NOMO-1 (cell line): ENCODE measurements at regions not wholly inside any gene's neighbourhood (a gene's known extent, or its start where the extent isn't known, plus 50 kb on each side); places are given as distances from the start of the nearest gene placed in this dataset.
"Not testable (repeated sequence)": the region's sequence is repeated elsewhere in the genome, so short reads cannot be mapped to it uniquely, and the experiment has no call there.

ENCODE experiments used
- DNase-seq, 2 experiments: peaks; one replicate each; lab custom pipeline; 2025; ENCODE audit not compliant: unreplicated experiment in 2 of 2; lab: John Stamatoyannopoulos, UW

GRCh38 chr2:111250448-111251030 is 129.8 kb downstream of the BCL2L11 start:
- no peak for DNase-seq

- DNase-seq, result no peak
These were observed 131.0 kb downstream of the BCL2L11 start for GRCh38 chr2:111251711-111252110.

GRCh38 chr2:111252436-111252835 is 131.7 kb downstream of the BCL2L11 start:
- no peak for DNase-seq

- not testable (repeated sequence) for DNase-seq
These were observed 134.2 kb downstream of the BCL2L11 start for GRCh38 chr2:111254916-111255315.

GRCh38 chr2:111256628-111257027 is 135.9 kb downstream of the BCL2L11 start:
- not testable (repeated sequence) for DNase-seq

- DNase-seq, result not testable (repeated sequence)
These were observed 136.9 kb downstream of the BCL2L11 start for GRCh38 chr2:111257607-111258006.

- DNase-seq, result not testable (repeated sequence)
These were observed 137.6 kb downstream of the BCL2L11 start for GRCh38 chr2:111258318-111258717.

GRCh38 chr2:111262627-111263379 is 142.1 kb downstream of the BCL2L11 start:
- not testable (repeated sequence) for DNase-seq

GRCh38 chr2:111263380-111264017 is 142.8 kb downstream of the BCL2L11 start:
- DNase-seq, result not testable (repeated sequence)

- DNase-seq, result not testable (repeated sequence)
These were observed 144.2 kb downstream of the BCL2L11 start for GRCh38 chr2:111264956-111265355.

GRCh38 chr2:111266556-111266955 is 145.8 kb downstream of the BCL2L11 start:
- DNase-seq, result not testable (repeated sequence)

- not testable (repeated sequence) for DNase-seq
These were observed 146.3 kb downstream of the BCL2L11 start for GRCh38 chr2:111267038-111267437.

GRCh38 chr2:111269761-111270323 is 149.1 kb downstream of the BCL2L11 start:
- not testable (repeated sequence) for DNase-seq

GRCh38 chr2:111270569-111270968 is 149.9 kb downstream of the BCL2L11 start:
- DNase-seq, result not testable (repeated sequence)

GRCh38 chr2:111271647-111272304 is 151.1 kb downstream of the BCL2L11 start:
- DNase-seq, result not testable (repeated sequence)

- not testable (repeated sequence) for DNase-seq
These were observed 152.3 kb downstream of the BCL2L11 start for GRCh38 chr2:111273007-111273406.

- DNase-seq, result not testable (repeated sequence)
These were observed 154.5 kb downstream of the BCL2L11 start for GRCh38 chr2:111275047-111275853.

- not testable (repeated sequence) for DNase-seq
These were observed 155.1 kb downstream of the BCL2L11 start for GRCh38 chr2:111275854-111276171.

- not testable (repeated sequence) for DNase-seq
These were observed 157.4 kb downstream of the BCL2L11 start for GRCh38 chr2:111278133-111278532.

GRCh38 chr2:111280709-111281286 is 160.1 kb downstream of the BCL2L11 start:
- DNase-seq, result not testable (repeated sequence)
